HL-60 (cell line): ENCODE measurements at regions not wholly inside any gene's neighbourhood (a gene's known extent, or its start where the extent isn't known, plus 50 kb on each side); places are given as distances from the start of the nearest gene placed in this dataset.

Source experiments
- DNase-seq, 2 experiments: peaks; one replicate each; pipeline ENCODE4 v3.0.0-alpha.2; 2010 to 2020; ENCODE audit warnings: low read depth in 1 of 2, low spot score in 1 of 2
- H3K27ac ChIP-seq: fragments of 250-450 bp; sonication (Bioruptor Pico); replicated peaks from 2 replicates; pipeline ENCODE4 v1.5.1; 2020; ENCODE audit warnings: mild to moderate bottlenecking, moderate library complexity
- H3K27me3 ChIP-seq: fragments of 250-450 bp; sonication (Bioruptor Pico); 2 replicates; pipeline ENCODE4 v1.5.1; 2021; ENCODE audit warnings: mild to moderate bottlenecking, moderate library complexity; ENCODE audit not compliant: insufficient read depth, poor library complexity, severe bottlenecking
- H3K4me3 ChIP-seq: replicated peaks from 2 replicates; pipeline ENCODE4 v1.5.1; 2011; ENCODE audit warnings: mild to moderate bottlenecking, control low read depth, low read length; ENCODE audit not compliant: insufficient read depth
- GABPA ChIP-seq: IDR thresholded peaks from 2 replicates; pipeline ENCODE4 v1.6.1; 2012; ENCODE audit warnings: low read depth
- POLR2AphosphoS5 ChIP-seq: IDR thresholded peaks from 2 replicates; pipeline ENCODE4 v1.6.1; 2012; ENCODE audit warnings: low read depth
- SPI1 ChIP-seq: IDR thresholded peaks from 2 replicates; pipeline ENCODE4 v1.6.1; 2012; ENCODE audit warnings: low read depth, mild to moderate bottlenecking, borderline replicate concordance
- TF ChIP-seq, protein P1 (sequence below): IDR thresholded peaks from 2 replicates; pipeline ENCODE4 v1.6.1; 2012; ENCODE audit warnings: low read depth; ENCODE audit not compliant: insufficient replicate concordance
- TF ChIP-seq, protein P2 (sequence below): IDR thresholded peaks from one replicate; pipeline ENCODE4 v1.5.1; 2011; ENCODE audit warnings: low read length, control low read depth, inconsistent platforms; ENCODE audit not compliant: insufficient read depth

- Histone ChIP-seq H3K27ac (no peak overlapping the region), H3K4me3 (no peak overlapping the region), H3K27me3 (no peaks in the 10 kb centered on the region)
- DNase-seq, result no peak
- no peak for TF ChIP-seq POLR2AphosphoS5
- no peak for TF ChIP-seq SPI1
- TF ChIP-seq GABPA, result no peak
- TF ChIP-seq, protein P1, sequence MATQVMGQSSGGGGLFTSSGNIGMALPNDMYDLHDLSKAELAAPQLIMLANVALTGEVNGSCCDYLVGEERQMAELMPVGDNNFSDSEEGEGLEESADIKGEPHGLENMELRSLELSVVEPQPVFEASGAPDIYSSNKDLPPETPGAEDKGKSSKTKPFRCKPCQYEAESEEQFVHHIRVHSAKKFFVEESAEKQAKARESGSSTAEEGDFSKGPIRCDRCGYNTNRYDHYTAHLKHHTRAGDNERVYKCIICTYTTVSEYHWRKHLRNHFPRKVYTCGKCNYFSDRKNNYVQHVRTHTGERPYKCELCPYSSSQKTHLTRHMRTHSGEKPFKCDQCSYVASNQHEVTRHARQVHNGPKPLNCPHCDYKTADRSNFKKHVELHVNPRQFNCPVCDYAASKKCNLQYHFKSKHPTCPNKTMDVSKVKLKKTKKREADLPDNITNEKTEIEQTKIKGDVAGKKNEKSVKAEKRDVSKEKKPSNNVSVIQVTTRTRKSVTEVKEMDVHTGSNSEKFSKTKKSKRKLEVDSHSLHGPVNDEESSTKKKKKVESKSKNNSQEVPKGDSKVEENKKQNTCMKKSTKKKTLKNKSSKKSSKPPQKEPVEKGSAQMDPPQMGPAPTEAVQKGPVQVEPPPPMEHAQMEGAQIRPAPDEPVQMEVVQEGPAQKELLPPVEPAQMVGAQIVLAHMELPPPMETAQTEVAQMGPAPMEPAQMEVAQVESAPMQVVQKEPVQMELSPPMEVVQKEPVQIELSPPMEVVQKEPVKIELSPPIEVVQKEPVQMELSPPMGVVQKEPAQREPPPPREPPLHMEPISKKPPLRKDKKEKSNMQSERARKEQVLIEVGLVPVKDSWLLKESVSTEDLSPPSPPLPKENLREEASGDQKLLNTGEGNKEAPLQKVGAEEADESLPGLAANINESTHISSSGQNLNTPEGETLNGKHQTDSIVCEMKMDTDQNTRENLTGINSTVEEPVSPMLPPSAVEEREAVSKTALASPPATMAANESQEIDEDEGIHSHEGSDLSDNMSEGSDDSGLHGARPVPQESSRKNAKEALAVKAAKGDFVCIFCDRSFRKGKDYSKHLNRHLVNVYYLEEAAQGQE, result no peak
- TF ChIP-seq, protein P2, sequence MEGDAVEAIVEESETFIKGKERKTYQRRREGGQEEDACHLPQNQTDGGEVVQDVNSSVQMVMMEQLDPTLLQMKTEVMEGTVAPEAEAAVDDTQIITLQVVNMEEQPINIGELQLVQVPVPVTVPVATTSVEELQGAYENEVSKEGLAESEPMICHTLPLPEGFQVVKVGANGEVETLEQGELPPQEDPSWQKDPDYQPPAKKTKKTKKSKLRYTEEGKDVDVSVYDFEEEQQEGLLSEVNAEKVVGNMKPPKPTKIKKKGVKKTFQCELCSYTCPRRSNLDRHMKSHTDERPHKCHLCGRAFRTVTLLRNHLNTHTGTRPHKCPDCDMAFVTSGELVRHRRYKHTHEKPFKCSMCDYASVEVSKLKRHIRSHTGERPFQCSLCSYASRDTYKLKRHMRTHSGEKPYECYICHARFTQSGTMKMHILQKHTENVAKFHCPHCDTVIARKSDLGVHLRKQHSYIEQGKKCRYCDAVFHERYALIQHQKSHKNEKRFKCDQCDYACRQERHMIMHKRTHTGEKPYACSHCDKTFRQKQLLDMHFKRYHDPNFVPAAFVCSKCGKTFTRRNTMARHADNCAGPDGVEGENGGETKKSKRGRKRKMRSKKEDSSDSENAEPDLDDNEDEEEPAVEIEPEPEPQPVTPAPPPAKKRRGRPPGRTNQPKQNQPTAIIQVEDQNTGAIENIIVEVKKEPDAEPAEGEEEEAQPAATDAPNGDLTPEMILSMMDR, result no peak
These were observed 279.7 kb downstream of the GADD45G start for GRCh38 chr9:89884356-89885083.

DNA sequence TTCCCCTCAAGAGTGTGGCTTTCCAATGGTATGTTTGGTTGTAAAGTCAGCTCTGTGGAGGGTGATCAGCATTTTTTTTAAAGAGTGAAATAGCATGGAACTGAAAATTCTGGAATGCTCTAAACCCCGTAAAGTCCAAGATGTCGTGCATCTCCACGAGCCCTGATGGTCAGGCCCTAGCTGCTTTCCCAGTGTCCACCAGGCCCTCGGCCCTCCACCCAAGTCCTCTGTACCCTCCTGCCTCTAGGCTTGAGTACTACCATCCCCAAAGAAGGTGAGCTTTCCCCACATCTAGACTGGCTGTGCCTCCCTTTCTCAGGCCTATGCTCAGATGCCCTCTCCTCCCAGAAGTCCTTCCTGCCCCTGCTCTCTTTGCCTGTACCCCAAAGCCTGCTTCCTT, 280.3 kb downstream of the GADD45G start:
- Histone ChIP-seq H3K27ac (no peak overlapping the region), H3K27me3 (no peaks in the 10 kb centered on the region), H3K4me3 (no peak overlapping the region)
- TF ChIP-seq, protein P1, result no peak
- TF ChIP-seq POLR2AphosphoS5 (no peak), GABPA (no peak), SPI1 (no peak)
- TF ChIP-seq, protein P2, result no peak
- DNase-seq, result no peak

DNA sequence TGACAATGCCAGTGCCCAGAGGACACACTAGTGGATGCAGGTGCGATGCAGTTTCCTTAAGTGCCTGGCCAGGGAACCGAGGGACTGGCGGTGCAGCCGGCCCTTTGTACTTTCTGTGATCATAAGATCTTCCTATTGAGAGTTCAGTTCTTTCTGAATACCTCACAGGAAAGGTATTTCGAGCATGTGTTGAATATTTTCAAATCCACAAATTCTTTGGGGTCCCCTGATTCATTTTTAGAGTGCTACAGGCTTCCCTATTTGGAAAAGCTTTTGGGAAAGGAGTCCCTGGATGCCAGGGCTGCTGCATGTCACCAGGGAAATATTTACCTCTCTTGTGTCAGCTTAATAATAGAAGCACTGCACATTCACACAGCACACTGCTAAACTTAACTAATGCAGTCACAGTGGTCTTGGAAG, 281.5 kb downstream of the GADD45G start:
- TF ChIP-seq POLR2AphosphoS5 (no peak), SPI1 (no peak), GABPA (no peak)
- TF ChIP-seq, protein P1, result no peak
- TF ChIP-seq, protein P2, result no peak
- Histone ChIP-seq H3K27ac (no peak overlapping the region), H3K4me3 (no peak overlapping the region), H3K27me3 (no peaks in the 10 kb centered on the region)
- no peak for DNase-seq
